ENCODE measurements at regions not wholly inside any gene's neighbourhood (a gene's known extent, or its start where the extent isn't known, plus 50 kb on each side); places are given as distances from the start of the nearest gene placed in this dataset.

- Histone ChIP-seq H3K79me2 (ENCODE audit: control insufficient read depth, insufficient read depth, low read length) (no peaks in the 10 kb centered on the region), H3K36me3 (ENCODE audit: control insufficient read depth in 2 of 2, extremely low read depth in 1 of 2, insufficient read depth in 2 of 2, low read length in 2 of 2) (no peaks in the 10 kb centered on the region), H3K27me3 (ENCODE audit: control insufficient read depth in 2 of 2, insufficient read depth in 2 of 2, low read length in 2 of 2) (no peaks in the 10 kb centered on the region), H3K27ac (ENCODE audit: insufficient read depth, low read depth, low read length) (no peak overlapping the region), H3K9me1 (replicated peaks; ENCODE audit: control insufficient read depth, extremely low read depth, insufficient read depth, low read length) (no peaks in the 10 kb centered on the region), H2AFZ (ENCODE audit: low read depth, low read length) (no peak overlapping the region), H3K4me1 (ENCODE audit: control insufficient read depth, extremely low read depth, insufficient read depth, low read length) (no peaks in the 10 kb centered on the region), H4K20me1 (replicated peaks; ENCODE audit: control insufficient read depth, extremely low read depth, insufficient read depth, low read length) (no peaks in the 10 kb centered on the region), H3K9ac (replicated peaks; ENCODE audit: extremely low read depth, insufficient read depth, low read length) (no peak overlapping the region), H3K4me3 (replicated peaks in 1 of 3; ENCODE audit: insufficient read depth in 1 of 3, low read depth in 1 of 3, low read length in 3 of 3) (no peak overlapping the region), H3K9me3 (replicated peaks; ENCODE audit: control insufficient read depth, insufficient read depth, low read length) (peaks cover 6% of the 10 kb centered on the region), H3K4me2 (ENCODE audit: insufficient read depth, low read length) (no peak overlapping the region)
- POLR2A ChIA-PET = no interaction called here
- DNase-seq (ENCODE audit: low read depth, low spot score) (no peak), FAIRE-seq (no peak)
- intact Hi-C loops (cut with micrococcal nuclease) = no loop called here
- TF ChIP-seq POLR2AphosphoS5 (IDR thresholded peaks at IDR 0.05; ENCODE audit: insufficient read depth, low read depth, low read length) (no peak), POLR2A (IDR thresholded peaks at IDR 0.05; ENCODE audit: low read depth, low read length) (no peak), MAX (IDR thresholded peaks at IDR 0.05; ENCODE audit: insufficient read depth, insufficient read length) (no peak), JUN (IDR thresholded peaks at IDR 0.05; ENCODE audit: borderline replicate concordance, insufficient read depth, insufficient read length, low read depth) (no peak), EZH2 (IDR thresholded peaks at IDR 0.05; ENCODE audit: borderline replicate concordance, low read depth, low read length, severe bottlenecking) (no peak), MYC (IDR thresholded peaks at IDR 0.05; ENCODE audit: low read depth, low read length) (no peak), FOS (IDR thresholded peaks at IDR 0.05; ENCODE audit: borderline replicate concordance, insufficient read depth, low read length) (no peak), GATA2 (IDR thresholded peaks at IDR 0.05; ENCODE audit: insufficient read depth, insufficient read length, low read depth, low read length) (no peak)
- TF ChIP-seq, protein P1, sequence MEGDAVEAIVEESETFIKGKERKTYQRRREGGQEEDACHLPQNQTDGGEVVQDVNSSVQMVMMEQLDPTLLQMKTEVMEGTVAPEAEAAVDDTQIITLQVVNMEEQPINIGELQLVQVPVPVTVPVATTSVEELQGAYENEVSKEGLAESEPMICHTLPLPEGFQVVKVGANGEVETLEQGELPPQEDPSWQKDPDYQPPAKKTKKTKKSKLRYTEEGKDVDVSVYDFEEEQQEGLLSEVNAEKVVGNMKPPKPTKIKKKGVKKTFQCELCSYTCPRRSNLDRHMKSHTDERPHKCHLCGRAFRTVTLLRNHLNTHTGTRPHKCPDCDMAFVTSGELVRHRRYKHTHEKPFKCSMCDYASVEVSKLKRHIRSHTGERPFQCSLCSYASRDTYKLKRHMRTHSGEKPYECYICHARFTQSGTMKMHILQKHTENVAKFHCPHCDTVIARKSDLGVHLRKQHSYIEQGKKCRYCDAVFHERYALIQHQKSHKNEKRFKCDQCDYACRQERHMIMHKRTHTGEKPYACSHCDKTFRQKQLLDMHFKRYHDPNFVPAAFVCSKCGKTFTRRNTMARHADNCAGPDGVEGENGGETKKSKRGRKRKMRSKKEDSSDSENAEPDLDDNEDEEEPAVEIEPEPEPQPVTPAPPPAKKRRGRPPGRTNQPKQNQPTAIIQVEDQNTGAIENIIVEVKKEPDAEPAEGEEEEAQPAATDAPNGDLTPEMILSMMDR (IDR thresholded peaks at IDR 0.05; ENCODE audit: extremely low read depth in 1 of 2, insufficient read depth in 1 of 2, low read depth in 1 of 2, low read length in 2 of 2) = no peak
- dilution Hi-C loops (cut with MboI; ENCODE audit: extremely low pct_ligation_motif_present, low sequenced_read_pairs) = no loop called here
- BruUV-seq (replicated peaks) = no TSS peak
- CTCF ChIA-PET = no interaction called here
Measured at GRCh38 chr6:23875006-23875405, 251.0 kb upstream of the NRSN1 start.
